AG04450 (cell line): ENCODE measurements at regions not wholly inside any gene's neighbourhood (a gene's known extent, or its start where the extent isn't known, plus 50 kb on each side); places are given as distances from the start of the nearest gene placed in this dataset.

ENCODE experiments used
- CTCF ChIA-PET: fragments of 300-600, 350-600 bp; formaldehyde crosslinking; extraction: SDS; loops from one replicate; lab custom pipeline; 2022; ENCODE audit warnings: antibody characterized with exemption, inconsistent platforms; lab: Charles Lee
- POLR2A ChIA-PET: fragments of 350-600 bp; formaldehyde crosslinking; extraction: SDS; loops from one replicate; lab custom pipeline; 2021; ENCODE audit warnings: antibody characterized with exemption, inconsistent platforms; lab: Yijun Ruan, JAX
- DNase-seq: peaks from one replicate; pipeline ENCODE4 v3.0.0-alpha.2; 2011; ENCODE audit warnings: low read depth, low spot score
- H3K27ac ChIP-seq: one replicate; pipeline ENCODE4 v1.5.1; 2012; ENCODE audit warnings: low read depth, low read length, control low read depth
- H3K27me3 ChIP-seq: one replicate; pipeline ENCODE4 v1.6.0; 2012; ENCODE audit warnings: low read length; ENCODE audit not compliant: control insufficient read depth, insufficient read depth
- H3K4me3 ChIP-seq: 2 replicates; pipeline ENCODE4 v1.5.1; 2011; ENCODE audit warnings: mild to moderate bottlenecking, low read depth, low read length, control low read depth
- H3K9me3 ChIP-seq: 2 replicates; pipeline ENCODE4 v1.5.1; 2012; ENCODE audit warnings: low read length; ENCODE audit not compliant: control insufficient read depth, insufficient read depth
- CTCF ChIP-seq: IDR thresholded peaks from 2 replicates; pipeline ENCODE4 v1.5.1; 2011; ENCODE audit warnings: low read depth, low read length, control low read depth, inconsistent platforms

GRCh38 chr10:3936422-3937040 lies 151.5 kb upstream of the KLF6 start:
- no peak for DNase-seq
- H3K27ac ChIP-seq = no peak overlapping the region
- no peaks in the 10 kb centered on the region for H3K27me3 ChIP-seq
- no peaks in the 10 kb centered on the region; the same call in 1 of the 2 replicates for H3K9me3 ChIP-seq
- no peak for TF ChIP-seq CTCF
- CTCF ChIA-PET = no interaction called here
- POLR2A ChIA-PET = no interaction called here
- no peak overlapping the region for H3K4me3 ChIP-seq

GRCh38 chr10:3935933-3936359 lies 150.9 kb upstream of the KLF6 start:
- ChIA-PET CTCF (no interaction called here), POLR2A (no interaction called here)
- TF ChIP-seq CTCF = no peak
- H3K9me3 ChIP-seq = no peaks in the 10 kb centered on the region; the same call in 1 of the 2 replicates
- DNase-seq = no peak
- no peak overlapping the region for H3K4me3 ChIP-seq
- H3K27me3 ChIP-seq = no peaks in the 10 kb centered on the region
- H3K27ac ChIP-seq = no peak overlapping the region

GRCh38 chr10:3935141-3935540 lies 150.1 kb upstream of the KLF6 start:
- no peaks in the 10 kb centered on the region for H3K27me3 ChIP-seq
- DNase-seq = peak; percentile 34
- H3K9me3 ChIP-seq = no peaks in the 10 kb centered on the region; the same call in 1 of the 2 replicates
- TF ChIP-seq CTCF = no peak
- POLR2A ChIA-PET = interaction anchor here (0.9 kb wide), 1 partner anchor 150 kb away, joined by 3 read pairs; the partner anchor contains the start of gene KLF6
- H3K4me3 ChIP-seq = peak overlapping the region; percentile 33
- peak overlapping the region; percentile 76 for H3K27ac ChIP-seq
- CTCF ChIA-PET = no interaction called here

GRCh38 chr10:3933733-3934132 lies 148.7 kb upstream of the KLF6 start:
- ChIA-PET POLR2A (no interaction called here), CTCF (no interaction called here)
- no peak for DNase-seq
- no peak overlapping the region for H3K27ac ChIP-seq
- no peak for TF ChIP-seq CTCF
- no peak overlapping the region for H3K4me3 ChIP-seq
- no peaks in the 10 kb centered on the region; the same call in 1 of the 2 replicates for H3K9me3 ChIP-seq
- H3K27me3 ChIP-seq = no peaks in the 10 kb centered on the region

GRCh38 chr10:3932597-3933375 lies 147.8 kb upstream of the KLF6 start:
- TF ChIP-seq CTCF = no peak
- Histone ChIP-seq H3K27ac (no peak overlapping the region), H3K27me3 (no peaks in the 10 kb centered on the region), H3K9me3 (no peaks in the 10 kb centered on the region; the same call in 1 of the 2 replicates), H3K4me3 (no peak overlapping the region)
- DNase-seq = no peak
- ChIA-PET CTCF (no interaction called here), POLR2A (no interaction called here)
